ENCODE measurements at regions not wholly inside any gene's neighbourhood (a gene's known extent, or its start where the extent isn't known, plus 50 kb on each side); places are given as distances from the start of the nearest gene placed in this dataset.

GRCh38 chr20:42020316-42020715 is 402.1 kb upstream of the CHD6 start:
- no peak for DNase-seq (ENCODE audit: low read depth)
- no peak for TF ChIP-seq CTCF (conservative IDR thresholded peaks at IDR 0.05; ENCODE audit: low read depth, low read length)
- no peak overlapping the region for H3K4me3 ChIP-seq (ENCODE audit: low read depth, low read length)

GRCh38 chr20:42018979-42019378 is 400.8 kb upstream of the CHD6 start:
- DNase-seq (ENCODE audit: low read depth) = no peak
- no peak overlapping the region for H3K4me3 ChIP-seq (ENCODE audit: low read depth, low read length)
- TF ChIP-seq CTCF (conservative IDR thresholded peaks at IDR 0.05; ENCODE audit: low read depth, low read length) = no peak

DNA sequence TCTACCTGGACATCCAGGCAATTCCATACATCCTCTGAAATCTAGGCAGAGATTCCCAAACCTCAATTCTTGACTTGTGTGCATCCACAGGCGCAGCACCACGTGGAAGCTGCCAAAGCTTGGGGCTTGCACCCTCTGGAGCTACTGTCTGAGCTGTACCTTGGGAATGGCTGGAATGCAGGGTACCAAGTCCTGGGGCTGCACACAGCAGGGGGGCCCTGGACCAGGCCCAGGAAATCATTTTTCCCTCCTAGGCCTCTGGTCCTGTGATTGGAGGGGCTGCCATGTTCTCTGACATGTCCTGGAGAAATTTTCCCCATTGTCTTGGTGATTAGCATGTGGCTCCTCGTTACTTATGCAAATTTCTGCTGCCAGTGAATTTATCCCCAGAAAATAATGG is 391.9 kb upstream of the CHD6 start:
- no peak for DNase-seq (ENCODE audit: low read depth)
- H3K4me3 ChIP-seq (ENCODE audit: low read depth, low read length) = no peak overlapping the region
- no peak for TF ChIP-seq CTCF (conservative IDR thresholded peaks at IDR 0.05; ENCODE audit: low read depth, low read length)

DNA sequence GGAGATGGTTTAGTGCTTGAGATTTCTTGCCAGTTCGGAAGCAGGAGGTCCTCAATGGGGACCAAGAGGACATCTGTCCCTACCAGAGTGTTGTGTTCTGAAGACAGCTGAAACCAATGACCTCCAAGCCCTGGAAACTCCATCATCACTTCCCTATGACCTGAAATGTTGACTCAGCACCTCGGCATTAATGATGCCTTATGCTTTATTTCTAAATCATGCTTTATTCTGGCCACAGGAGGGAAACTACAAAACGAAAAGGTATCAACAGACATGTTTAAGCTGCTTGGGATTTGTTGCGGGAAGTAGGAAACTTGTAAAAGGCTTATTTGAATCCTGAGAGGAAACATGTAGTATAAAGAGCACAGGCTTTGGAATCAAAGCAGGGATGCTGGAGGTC is 389.1 kb upstream of the CHD6 start:
- no peak for TF ChIP-seq CTCF (conservative IDR thresholded peaks at IDR 0.05; ENCODE audit: low read depth, low read length)
- DNase-seq (ENCODE audit: low read depth) = no peak
- H3K4me3 ChIP-seq (ENCODE audit: low read depth, low read length) = no peak overlapping the region

DNA sequence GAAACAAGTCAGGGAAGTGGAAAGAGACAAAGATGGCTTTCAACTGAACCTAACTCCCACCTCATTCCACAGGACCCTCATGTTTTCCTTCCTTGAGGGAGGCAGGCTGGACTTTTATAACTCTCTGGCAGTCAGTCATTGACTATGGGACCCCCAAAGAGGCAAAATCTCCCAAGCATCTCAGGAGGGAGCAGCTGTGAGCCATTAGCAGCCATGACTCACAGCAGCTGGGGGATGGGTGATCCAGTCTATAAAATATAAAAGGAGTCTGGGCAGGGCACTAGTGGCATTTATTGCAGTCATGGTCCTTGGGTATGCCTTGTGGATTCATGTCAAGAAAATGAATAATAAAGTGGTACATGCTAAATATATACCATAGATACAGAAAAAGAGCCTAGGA is 387.0 kb upstream of the CHD6 start:
- DNase-seq (ENCODE audit: low read depth) = no peak

DNA sequence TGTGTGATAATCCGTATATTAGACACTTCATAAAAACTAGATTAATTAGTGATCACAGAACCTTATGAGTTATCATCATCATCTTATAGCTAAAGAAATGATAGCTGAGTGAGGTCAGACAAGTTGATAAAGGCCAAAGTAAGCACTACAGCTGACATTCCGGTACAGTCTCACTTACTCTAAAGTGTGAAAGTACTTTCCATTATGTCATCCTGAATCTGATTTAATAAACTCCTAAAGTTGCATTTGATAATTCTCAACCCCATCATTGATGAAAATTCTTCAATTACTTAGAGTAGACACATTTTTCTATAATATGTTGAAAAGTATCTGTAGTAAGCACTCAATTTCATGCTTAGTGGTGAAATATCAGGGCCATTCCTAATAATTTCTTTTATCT is 385.2 kb upstream of the CHD6 start:
- DNase-seq (ENCODE audit: low read depth) = no peak
- TF ChIP-seq CTCF (conservative IDR thresholded peaks at IDR 0.05; ENCODE audit: low read depth, low read length) = no peak
- H3K4me3 ChIP-seq (ENCODE audit: low read depth, low read length) = no peak overlapping the region

More for the DNA sequence above, 387.0 kb upstream of the CHD6 start:
- no peak for TF ChIP-seq CTCF (conservative IDR thresholded peaks at IDR 0.05; ENCODE audit: low read depth, low read length)
- no peak overlapping the region for H3K4me3 ChIP-seq (ENCODE audit: low read depth, low read length)

DNA sequence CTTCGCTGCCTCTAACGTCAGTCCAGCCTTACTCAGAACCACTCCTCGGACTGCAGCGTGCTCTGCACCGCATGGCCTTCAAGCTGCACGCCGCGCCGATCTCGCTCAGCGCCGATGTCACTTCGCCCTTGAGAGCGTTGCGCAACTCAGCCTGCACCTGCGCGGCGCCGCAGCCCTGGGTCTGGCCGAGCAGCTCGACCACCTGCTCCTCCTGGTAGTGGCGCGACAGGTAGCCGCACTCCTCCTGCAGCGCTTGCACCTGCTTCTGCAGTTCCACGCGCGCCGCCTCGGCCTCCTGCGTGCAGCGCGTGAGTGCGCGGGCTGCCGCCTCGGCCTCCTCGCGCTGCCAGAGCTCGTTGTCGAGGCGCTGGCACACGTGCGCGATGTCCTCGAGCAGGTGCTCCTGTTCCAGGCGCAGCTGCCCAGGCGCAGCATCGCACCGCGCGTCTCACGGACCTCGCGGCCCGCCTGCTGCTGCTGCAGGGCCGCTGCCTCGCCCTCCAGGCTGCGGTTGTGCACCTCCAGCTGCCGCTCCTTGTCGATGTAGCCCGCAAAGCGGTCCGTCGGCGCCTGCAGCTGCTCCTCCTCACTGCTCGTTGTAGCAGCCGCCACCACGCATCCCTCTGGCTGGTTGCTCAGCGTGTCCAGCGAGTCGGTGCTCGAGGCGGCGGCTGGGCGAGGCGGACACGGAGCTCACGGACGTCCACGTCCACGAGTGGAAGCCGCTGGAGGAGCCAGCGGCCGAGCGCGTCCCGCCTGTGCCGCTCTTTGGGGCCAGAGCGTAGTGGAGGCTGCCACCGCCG is 380.6 kb upstream of the CHD6 start:
- H3K4me3 ChIP-seq (ENCODE audit: low read depth, low read length) = no peak overlapping the region
- TF ChIP-seq CTCF (conservative IDR thresholded peaks at IDR 0.05; ENCODE audit: low read depth, low read length) = no peak

More for the DNA sequence above, 380.6 kb upstream of the CHD6 start:
- DNase-seq (ENCODE audit: low read depth) = no peak

All from choroid plexus epithelial cell (primary cell).